NCI-H748 (cell line): ENCODE measurements at regions not wholly inside any gene's neighbourhood (a gene's known extent, or its start where the extent isn't known, plus 50 kb on each side); places are given as distances from the start of the nearest gene placed in this dataset.

Experiments used
- DNase-seq: peaks from one replicate; lab custom pipeline; 2025; ENCODE audit not compliant: unreplicated experiment; lab: John Stamatoyannopoulos, UW

- DNase-seq, result no peak
These were observed 198.0 kb upstream of the NCKAP5 start for GRCh38 chr2:133766164-133766832.

GRCh38 chr2:133768256-133768655 is 200.0 kb upstream of the NCKAP5 start:
- DNase-seq, result no peak

- no peak for DNase-seq
These were observed 200.6 kb upstream of the NCKAP5 start for GRCh38 chr2:133768658-133769435.

GRCh38 chr2:133773854-133774653 is 205.8 kb upstream of the NCKAP5 start:
- DNase-seq, result no peak

- DNase-seq, result no peak
These were observed 206.4 kb upstream of the NCKAP5 start for GRCh38 chr2:133774654-133775015.

- DNase-seq, result no peak
These were observed 208.8 kb upstream of the NCKAP5 start for GRCh38 chr2:133776936-133777573.

- no peak for DNase-seq
These were observed 209.3 kb upstream of the NCKAP5 start for GRCh38 chr2:133777574-133777960.

DNA sequence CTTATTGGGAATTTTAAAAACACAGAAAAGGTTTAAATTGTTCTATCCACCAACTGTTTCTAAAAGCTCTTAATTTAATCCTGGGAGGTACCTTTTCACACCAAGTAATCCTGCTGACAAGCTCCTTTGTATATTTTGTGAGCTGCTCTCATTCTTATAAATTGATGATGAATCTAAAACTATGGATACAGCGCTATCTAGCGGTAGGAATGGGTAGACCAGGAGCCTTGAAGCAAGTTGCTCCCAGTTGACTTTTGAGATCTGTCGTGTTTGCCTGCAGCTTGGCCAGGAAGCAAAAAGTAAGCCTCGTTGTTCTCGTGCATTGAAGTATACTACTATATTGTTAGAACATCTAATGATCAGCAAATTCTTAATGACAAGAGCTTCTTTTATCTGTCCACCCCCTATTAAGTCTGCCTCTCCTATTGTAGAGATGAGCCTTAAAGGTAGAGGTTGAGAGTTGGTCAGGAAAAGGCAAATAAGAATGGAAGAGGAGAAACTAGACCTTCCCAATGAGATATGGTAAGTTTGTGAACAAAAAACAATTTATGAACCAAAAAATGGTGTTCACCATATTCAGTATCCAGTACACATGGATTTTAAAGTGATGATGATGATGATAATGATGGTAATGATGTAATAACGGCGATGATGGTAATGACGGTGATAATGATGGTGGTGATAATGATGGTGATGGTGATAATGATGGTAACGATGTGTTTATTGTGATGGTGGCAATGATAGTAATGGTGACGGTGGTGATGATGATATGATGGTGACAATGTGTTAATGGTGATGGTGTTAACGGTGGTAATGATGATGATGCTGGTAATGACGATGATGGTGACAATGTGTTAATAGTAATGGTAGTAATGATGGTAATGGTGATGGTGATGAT is 212.1 kb upstream of the NCKAP5 start:
- peak; percentile 70 for DNase-seq

DNA sequence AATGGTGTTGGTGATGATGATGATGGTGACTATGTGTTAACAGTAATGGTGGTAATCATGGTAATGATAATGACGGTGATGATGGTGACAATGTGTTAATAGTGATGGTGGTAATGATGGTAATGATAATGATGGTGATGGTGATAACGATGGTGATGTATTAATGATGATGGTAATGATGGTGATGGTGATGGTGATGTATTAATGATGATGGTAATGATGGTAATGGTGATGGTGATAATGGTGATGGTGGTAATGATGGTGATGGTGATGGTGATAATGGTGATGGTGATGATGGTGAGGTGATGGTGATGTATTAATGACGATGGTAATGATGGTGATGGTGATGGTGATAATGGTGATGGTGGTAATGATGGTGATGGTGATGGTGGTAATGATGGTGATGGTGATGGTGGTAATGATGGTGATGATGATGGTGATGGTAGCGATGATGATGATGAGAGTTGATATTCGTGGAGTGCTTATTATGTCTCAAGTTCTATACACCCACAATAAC is 212.8 kb upstream of the NCKAP5 start:
- DNase-seq, result no peak

GRCh38 chr2:133787207-133787606 is 218.9 kb upstream of the NCKAP5 start:
- DNase-seq, result no peak

- no peak for DNase-seq
These were observed 219.4 kb upstream of the NCKAP5 start for GRCh38 chr2:133787651-133788050.

GRCh38 chr2:133788386-133788785 is 220.1 kb upstream of the NCKAP5 start:
- no peak for DNase-seq

GRCh38 chr2:133789743-133790142 is 221.5 kb upstream of the NCKAP5 start:
- no peak for DNase-seq

DNA sequence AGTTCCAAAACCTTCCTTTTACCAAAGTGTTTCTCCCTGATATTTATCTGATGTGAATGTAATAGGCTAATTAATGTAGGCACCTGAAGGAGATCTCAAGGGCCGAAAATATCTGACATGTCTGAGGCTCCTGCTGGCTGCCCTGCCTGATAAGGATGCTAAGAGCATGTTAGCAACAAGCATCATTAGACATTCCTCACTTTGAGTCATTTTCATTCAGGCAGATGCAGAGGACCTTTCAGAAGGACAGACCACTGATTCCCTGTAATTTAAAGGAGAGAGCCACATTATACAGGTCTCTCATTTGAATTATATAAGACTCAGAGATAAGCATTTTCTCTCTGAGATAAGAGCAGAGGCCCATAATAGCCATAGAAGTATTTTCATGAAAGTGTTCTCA is 222.4 kb upstream of the NCKAP5 start:
- no peak for DNase-seq

- no peak for DNase-seq
These were observed 222.9 kb upstream of the NCKAP5 start for GRCh38 chr2:133791191-133791590.

- DNase-seq, result no peak
These were observed 224.0 kb upstream of the NCKAP5 start for GRCh38 chr2:133792223-133792622.

- DNase-seq, result no peak
These were observed 225.9 kb upstream of the NCKAP5 start for GRCh38 chr2:133794114-133794513.

- no peak for DNase-seq
These were observed 233.7 kb upstream of the NCKAP5 start for GRCh38 chr2:133801946-133802345.

- DNase-seq, result peak; percentile 22
These were observed 234.3 kb upstream of the NCKAP5 start for GRCh38 chr2:133802409-133803039.

DNA sequence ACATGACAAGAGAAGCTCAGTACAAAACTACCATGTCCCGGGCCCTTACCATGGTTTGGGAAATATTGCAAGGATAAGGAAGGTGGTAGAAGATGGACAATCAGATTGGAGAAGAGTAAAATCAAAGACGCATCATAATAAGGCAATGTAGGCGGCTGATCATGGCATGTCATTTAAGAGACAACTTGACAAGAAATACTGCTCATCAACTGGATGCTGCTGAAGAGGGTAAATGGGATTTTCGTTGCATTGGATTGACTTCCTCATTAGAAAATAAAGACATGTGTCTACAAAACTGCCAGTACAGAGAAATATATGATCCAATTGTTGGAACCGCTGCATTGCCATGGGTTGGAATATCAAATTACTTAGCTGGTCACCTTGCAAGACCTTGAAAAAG is 238.3 kb upstream of the NCKAP5 start:
- DNase-seq, result no peak
